Heart right ventricle (tissue), 16 donors: ENCODE measurements at regions not wholly inside any gene's neighbourhood (a gene's known extent, or its start where the extent isn't known, plus 50 kb on each side); places are given as distances from the start of the nearest gene placed in this dataset.
"Not testable (repeated sequence)": the region's sequence is repeated elsewhere in the genome, so short reads cannot be mapped to it uniquely, and the experiment has no call there.

ENCODE experiments used
- ATAC-seq, 8 donors: fragments of 200-7000 bp; cut with Tn5 transposase; one replicate each; pipeline ENCODE4 v1.9.1; 2020; ENCODE audit warnings: mild to moderate bottlenecking in 8 of 8, moderate library complexity in 8 of 8, moderate number of reproducible peaks in 1 of 8
- DNase-seq, 2 donors: peaks; one replicate each; pipeline ENCODE4 v3.0.0-alpha.2; 2020
- H3K27ac ChIP-seq, 10 donors: fragments of 200-600 bp; sonication (generic) in 2 of 10; one replicate each; pipeline versions ENCODE4 v1.5.0 to v1.8.0; 2020 to 2022; ENCODE audit warnings: mild to moderate bottlenecking in 3 of 10
- H3K27me3 ChIP-seq, 7 donors: fragments of 200-600 bp; one replicate each; pipeline ENCODE4 v1.8.0; 2021 to 2022; ENCODE audit warnings: mild to moderate bottlenecking in 2 of 7
- H3K36me3 ChIP-seq, 9 donors: fragments of 200-600 bp; sonication (generic) in 1 of 9; one replicate each; pipeline versions ENCODE4 v1.5.0 to v1.8.0; 2020 to 2022; ENCODE audit warnings: mild to moderate bottlenecking in 2 of 9
- H3K4me1 ChIP-seq, 9 donors: fragments of 200-600 bp; sonication (generic) in 1 of 9; one replicate each; pipeline versions ENCODE4 v1.5.0 to v1.8.0; 2020 to 2022; ENCODE audit warnings: mild to moderate bottlenecking in 4 of 9
- H3K4me3 ChIP-seq, 10 donors: fragments of 200-600 bp; sonication (generic) in 2 of 10; one replicate each; pipeline versions ENCODE4 v1.5.0 to v1.8.0; 2020 to 2022; ENCODE audit warnings: mild to moderate bottlenecking in 7 of 10, moderate library complexity in 2 of 10
- H3K9me3 ChIP-seq, 11 donors: fragments of 200-600 bp in 10 of 11; sonication (generic) in 2 of 11; one replicate each; pipeline versions ENCODE4 v1.5.0 to v1.8.0; 2013 to 2022; ENCODE audit warnings: mild to moderate bottlenecking in 2 of 11, control low read depth in 1 of 11, moderate library complexity in 1 of 11
- CTCF ChIP-seq, 9 donors: fragments of 200-600 bp; sonication (generic) in 2 of 9; IDR thresholded peaks; one replicate each; pipeline versions ENCODE4 v1.5.0 to v1.8.0; 2021 to 2022; ENCODE audit warnings: antibody characterized with exemption in 9 of 9, mild to moderate bottlenecking in 5 of 9, moderate library complexity in 1 of 9
- WGBS, 2 donors: extraction: QIAGEN DNeasy Blood & Tissue Kit; methylation state at CpG; one replicate each; pipeline ENCODE4 v1.1.7; 2013; ENCODE audit warnings: inconsistent platforms in 1 of 2; 5-methylcytosine and 5-hydroxymethylcytosine counted together
- intact Hi-C, 10 donors: fragments of 100-400 bp; cut with DNase I; formaldehyde crosslinking; loops; one replicate each; pipeline versions ENCODE4 v1.11.1 to v1.14.2; 2022
- donor health status: Arrhythmogenic right ventricular cardiomyopathy.
- donor health status: ischemic (EF 13 %, LVEDD 7.1; RV severe dilation, severe dysfunction).
- donor health status: healthy with polysubstance abuse.
- donor health status: DM: no; HTN: yes; CAD: no.
- donor health status: DM: no; HTN: no; CAD: no.
- donor health status: ischemic (EF 25% LVEDD 6.9; RV normal size, moderate dysfunction).
- donor health status: ischemic (EF 25% LVEDD 5.7; RV mildly dilated, moderate dysfunction).
- donor health status: healthy.
- donor health status: DM: yes; HTN: yes; CAD: no.
- donor health status: Ischemic cardiomyopathy.
- donor health status: ischemic (EF 35%, LVEDD 5.7; RV mildly dilated, moderate dysfunction).
- donor health status: nonischemic (EF 11% LVEDD 7.7; RV severe dilation, severe dysfunction).
- donor health status: DM: yes; HTN: yes; CAD: no.
- donor health status: PGD.
- donor health status: ischemic (EF 29% LVEDD 5.4; RV normal size, mild dysfunction).
- donor health status: nonischemic (EF 23%, LVEDD 6.1; RV moderate dilation, normal function).

DNA sequence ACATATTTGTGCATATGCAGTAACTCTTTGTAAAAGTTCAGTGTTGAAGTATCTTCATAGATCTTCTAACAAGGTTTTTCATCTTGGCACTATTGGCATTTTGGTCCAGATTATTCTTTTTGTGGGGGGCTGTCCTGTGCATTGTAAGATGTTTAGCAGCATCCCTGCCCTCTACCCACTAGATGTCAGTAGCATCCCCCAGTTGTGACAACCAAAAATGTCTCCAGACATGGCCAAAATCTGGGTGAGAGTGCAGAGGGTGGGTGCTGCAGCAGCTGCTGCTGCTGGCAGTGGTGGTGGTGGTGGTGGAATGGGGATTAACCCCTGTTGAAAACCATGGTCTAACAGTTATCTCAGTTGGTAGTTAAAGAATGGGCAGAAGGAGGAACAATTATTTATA is 370.0 kb downstream of the GPAT3 start:
- intact Hi-C loops: no loop called here

DNA sequence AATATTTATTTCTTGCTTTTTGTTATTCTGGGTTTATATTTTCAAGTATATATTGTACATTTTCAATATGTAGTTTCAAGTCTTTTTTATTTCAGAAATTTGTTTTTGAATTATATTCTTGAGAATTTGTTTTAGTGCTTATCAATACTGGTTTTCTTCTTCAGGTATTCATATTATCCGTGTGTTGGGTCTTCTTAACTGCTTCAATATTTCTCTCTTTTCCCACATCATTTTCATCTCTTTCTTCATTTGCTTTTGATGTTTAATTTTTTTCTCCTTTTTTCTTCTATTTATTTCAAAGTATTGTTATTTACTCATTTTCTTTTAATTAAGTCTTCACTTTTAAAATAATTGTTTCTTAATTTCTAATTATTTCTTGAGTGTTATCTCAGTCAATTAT is 367.8 kb downstream of the GPAT3 start:
- H3K9me3 ChIP-seq, H3K36me3 ChIP-seq, H3K27ac ChIP-seq, H3K4me3 ChIP-seq, intact Hi-C loops, DNase-seq, H3K27me3 ChIP-seq, H3K4me1 ChIP-seq, ATAC-seq: not testable (repeated sequence)
- 0 to 59% methylated on average over 1 of the region's 1 CpG for WGBS, 2 donors

More for the DNA sequence above, 370.0 kb downstream of the GPAT3 start:
- Histone ChIP-seq H3K27ac (no peak overlapping the region), H3K27me3 (peaks cover 0 to 12% (median 0%) of the 10 kb centered on the region in 7 donors), H3K36me3 (no peaks in the 10 kb centered on the region), H3K4me3 (no peak overlapping the region), H3K9me3 (no peaks in the 10 kb centered on the region), H3K4me1 (no peaks in the 10 kb centered on the region)
- ATAC-seq (no peak), DNase-seq (no peak)
- TF ChIP-seq CTCF (IDR thresholded peaks at IDR 0.05): peak in 1 of 9 donors; percentile 6

GRCh38 chr4:83894831-83895230 is 358.9 kb downstream of the GPAT3 start:
- 23 to 26% methylated on average over 1 of the region's 1 CpG for WGBS, 2 donors

DNA sequence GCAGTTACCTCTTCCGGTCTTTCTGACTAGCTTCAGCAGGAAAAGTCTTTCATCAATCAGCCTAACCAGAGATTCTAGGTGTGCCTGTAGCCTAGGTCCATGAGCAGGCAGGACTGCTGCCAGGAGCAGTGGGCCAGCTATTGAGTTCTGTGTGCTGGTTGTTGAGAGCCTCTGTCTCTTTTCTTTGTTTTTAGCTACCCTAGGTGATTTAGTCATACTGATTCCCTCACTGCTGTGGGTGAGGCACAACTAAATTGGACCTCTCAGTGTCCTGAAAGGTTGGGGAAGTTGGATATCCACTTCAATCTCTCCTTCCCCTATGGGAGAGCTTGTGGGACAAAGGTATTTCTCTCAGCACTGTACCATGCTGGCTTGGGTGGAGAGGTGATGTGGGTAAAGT is 354.9 kb downstream of the GPAT3 start:
- ATAC-seq (no peak), DNase-seq (no peak)
- no peak overlapping the region for H3K4me3 ChIP-seq
- H3K36me3 ChIP-seq: no peaks in the 10 kb centered on the region
- no peak for TF ChIP-seq CTCF (IDR thresholded peaks at IDR 0.05)
- intact Hi-C loops: no loop called here
- H3K9me3 ChIP-seq: peaks cover 0 to 17% (median 0%) of the 10 kb centered on the region in 11 donors
- peaks cover 0 to 7% (median 0%) of the 10 kb centered on the region in 7 donors for H3K27me3 ChIP-seq
- no peaks in the 10 kb centered on the region for H3K4me1 ChIP-seq
- H3K27ac ChIP-seq: no peak overlapping the region
- WGBS, 2 donors: 83 to 95% methylated on average over 1 of the region's 1 CpG

More at GRCh38 chr4:83894831-83895230, 358.9 kb downstream of the GPAT3 start:
- no peaks in the 10 kb centered on the region for H3K36me3 ChIP-seq
- no peaks in the 10 kb centered on the region for H3K4me1 ChIP-seq
- peaks cover 0 to 6% (median 0%) of the 10 kb centered on the region in 11 donors for H3K9me3 ChIP-seq
- no peak for TF ChIP-seq CTCF (IDR thresholded peaks at IDR 0.05)
- H3K27me3 ChIP-seq: peaks cover 0 to 4% (median 0%) of the 10 kb centered on the region in 7 donors
- H3K27ac ChIP-seq: no peak overlapping the region
- H3K4me3 ChIP-seq: no peak overlapping the region
- DNase-seq: no peak
- intact Hi-C loops: no loop called here
- ATAC-seq: no peak

DNA sequence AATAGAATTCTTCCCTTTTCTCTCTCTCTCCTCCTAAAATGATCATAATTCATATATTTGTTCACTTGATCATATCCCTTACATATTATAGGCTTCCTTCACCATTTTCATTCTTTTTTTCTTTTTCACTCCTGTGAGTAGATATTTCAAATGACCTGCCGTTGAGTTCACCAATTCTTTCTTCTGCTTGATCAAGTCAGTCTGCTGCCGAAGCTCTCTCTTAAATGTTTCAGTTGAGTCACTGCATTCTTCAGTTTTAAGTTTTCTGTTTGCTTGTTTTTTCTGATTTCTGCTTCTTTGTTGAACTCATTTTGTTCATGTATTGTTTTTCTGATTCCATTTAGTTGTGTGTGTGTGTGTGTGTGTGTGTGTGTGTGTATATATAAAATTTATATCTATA is 354.3 kb downstream of the GPAT3 start:
- Histone ChIP-seq H3K4me3 (no peak overlapping the region), H3K4me1 (no peaks in the 10 kb centered on the region), H3K9me3 (peaks cover 0 to 17% (median 0%) of the 10 kb centered on the region in 11 donors), H3K27ac (no peak overlapping the region), H3K27me3 (peaks cover 0 to 7% (median 0%) of the 10 kb centered on the region in 7 donors), H3K36me3 (no peaks in the 10 kb centered on the region)
- WGBS, 2 donors: 86 to 93% methylated on average over 2 of the region's 2 CpGs
- DNase-seq: no peak
- ATAC-seq: no peak
- TF ChIP-seq CTCF (IDR thresholded peaks at IDR 0.05): no peak
- intact Hi-C loops: no loop called here
